Mucosa of rectum (tissue), 2 donors: ENCODE measurements at regions not wholly inside any gene's neighbourhood (a gene's known extent, or its start where the extent isn't known, plus 50 kb on each side); places are given as distances from the start of the nearest gene placed in this dataset.
A peak's percentile ranks its signal among the peaks of the same experiment; 100 is the strongest.
"Not testable (repeated sequence)": the region's sequence is repeated elsewhere in the genome, so short reads cannot be mapped to it uniquely, and the experiment has no call there.

Experiments used
- H3K27ac ChIP-seq, 2 donors: one replicate each; pipeline ENCODE4 v1.7.0; 2013; ENCODE audit warnings: inconsistent platforms in 2 of 2, low read depth in 2 of 2, low read length in 2 of 2
- H3K27me3 ChIP-seq, 2 donors: one replicate each; pipeline ENCODE4 v1.7.0; 2013; ENCODE audit warnings: low read length in 2 of 2; ENCODE audit not compliant: control insufficient read depth in 2 of 2, insufficient read depth in 2 of 2
- H3K36me3 ChIP-seq, 2 donors: one replicate each; pipeline ENCODE4 v1.7.0; 2013; ENCODE audit warnings: low read length in 2 of 2; ENCODE audit not compliant: control insufficient read depth in 2 of 2, insufficient read depth in 2 of 2
- H3K4me1 ChIP-seq, 2 donors: one replicate each; pipeline ENCODE4 v1.7.0; 2013; ENCODE audit warnings: low read length in 2 of 2, mild to moderate bottlenecking in 1 of 2; ENCODE audit not compliant: control insufficient read depth in 2 of 2, insufficient read depth in 2 of 2
- H3K4me3 ChIP-seq, 2 donors: one replicate each; pipeline ENCODE4 v1.7.0; 2013; ENCODE audit warnings: low read length in 2 of 2
- H3K9ac ChIP-seq, 2 donors: one replicate each; pipeline ENCODE4 v1.7.0; 2013; ENCODE audit warnings: low read length in 2 of 2, low read depth in 1 of 2, mild to moderate bottlenecking in 1 of 2
- H3K9me3 ChIP-seq, 2 donors: one replicate each; pipeline ENCODE4 v1.7.0; 2013; ENCODE audit warnings: low read length in 2 of 2; ENCODE audit not compliant: control insufficient read depth in 2 of 2
- donor health status: healthy.
- donor health status: Normal muscosa, but diverticular disease.

- Histone ChIP-seq H3K4me3 (no peak overlapping the region), H3K9ac (peak overlapping the region in 1 of 2 donors; percentile 40), H3K27me3 (no peaks in the 10 kb centered on the region), H3K9me3 (no peaks in the 10 kb centered on the region), H3K36me3 (no peaks in the 10 kb centered on the region), H3K4me1 (peaks cover 24 to 29% of the 10 kb centered on the region in 2 donors), H3K27ac (peak overlapping the region; percentile 82 to 91)
Measured at GRCh38 chr6:14550410-14550809, 432.8 kb downstream of the CD83 start.

- no peaks in the 10 kb centered on the region for H3K9me3 ChIP-seq
- peak overlapping the region; percentile 82 to 91 for H3K27ac ChIP-seq
- H3K4me1 ChIP-seq, result peaks cover 24 to 32% of the 10 kb centered on the region in 2 donors
- peak overlapping the region in 1 of 2 donors; percentile 44 for H3K9ac ChIP-seq
- no peaks in the 10 kb centered on the region for H3K27me3 ChIP-seq
- no peaks in the 10 kb centered on the region for H3K36me3 ChIP-seq
- peak overlapping the region; percentile 32 to 39 for H3K4me3 ChIP-seq
Measured at GRCh38 chr6:14550822-14551221, 433.2 kb downstream of the CD83 start.

GRCh38 chr6:14551601-14552000, 434.0 kb downstream of the CD83 start:
- not testable (repeated sequence) for H3K36me3 ChIP-seq
- peak overlapping the region; percentile 61 to 91 for H3K27ac ChIP-seq

GRCh38 chr6:14552891-14553290, 435.3 kb downstream of the CD83 start:
- Histone ChIP-seq H3K27me3 (no peaks in the 10 kb centered on the region), H3K9me3 (no peaks in the 10 kb centered on the region), H3K4me3 (no peak overlapping the region), H3K9ac (no peak overlapping the region), H3K4me1 (peaks cover 24 to 32% of the 10 kb centered on the region in 2 donors), H3K27ac (no peak overlapping the region), H3K36me3 (no peaks in the 10 kb centered on the region)

More at GRCh38 chr6:14551601-14552000, 434.0 kb downstream of the CD83 start:
- not testable (repeated sequence) for H3K27me3 ChIP-seq, H3K4me3 ChIP-seq, H3K9me3 ChIP-seq, H3K9ac ChIP-seq
- peaks cover 24 to 32% of the 10 kb centered on the region in 2 donors for H3K4me1 ChIP-seq

- no peaks in the 10 kb centered on the region for H3K36me3 ChIP-seq
- no peaks in the 10 kb centered on the region for H3K9me3 ChIP-seq
- H3K9ac ChIP-seq, result no peak overlapping the region
- H3K27ac ChIP-seq, result no peak overlapping the region
- no peaks in the 10 kb centered on the region for H3K27me3 ChIP-seq
- H3K4me3 ChIP-seq, result no peak overlapping the region
- H3K4me1 ChIP-seq, result peaks cover 23 to 28% of the 10 kb centered on the region in 2 donors
Measured at GRCh38 chr6:14553515-14553914, 435.9 kb downstream of the CD83 start.

GRCh38 chr6:14555804-14556203, 438.2 kb downstream of the CD83 start:
- Histone ChIP-seq H3K27me3 (no peaks in the 10 kb centered on the region), H3K4me1 (peaks cover 7 to 15% of the 10 kb centered on the region in 2 donors), H3K4me3 (no peak overlapping the region), H3K9ac (no peak overlapping the region), H3K27ac (peak overlapping the region in 1 of 2 donors; percentile 17), H3K9me3 (no peaks in the 10 kb centered on the region), H3K36me3 (no peaks in the 10 kb centered on the region)

- H3K4me3 ChIP-seq, result no peak overlapping the region
- no peaks in the 10 kb centered on the region for H3K9me3 ChIP-seq
- H3K27me3 ChIP-seq, result no peaks in the 10 kb centered on the region
- H3K27ac ChIP-seq, result no peak overlapping the region
- no peaks in the 10 kb centered on the region for H3K36me3 ChIP-seq
- no peak overlapping the region for H3K9ac ChIP-seq
- H3K4me1 ChIP-seq, result peaks cover 0 to 5% of the 10 kb centered on the region in 2 donors
Measured at GRCh38 chr6:14559746-14560536, 442.4 kb downstream of the CD83 start.

- H3K9me3 ChIP-seq, H3K4me3 ChIP-seq, H3K27ac ChIP-seq, H3K36me3 ChIP-seq, H3K27me3 ChIP-seq, H3K4me1 ChIP-seq, H3K9ac ChIP-seq: not testable (repeated sequence)
Measured at GRCh38 chr6:14561563-14561962, 444.0 kb downstream of the CD83 start.

GRCh38 chr6:14567842-14568241, 450.3 kb downstream of the CD83 start:
- no peak overlapping the region for H3K9ac ChIP-seq
- H3K4me3 ChIP-seq, result no peak overlapping the region
- H3K27me3 ChIP-seq, result no peaks in the 10 kb centered on the region
- H3K36me3 ChIP-seq, result no peaks in the 10 kb centered on the region
- H3K9me3 ChIP-seq, result no peaks in the 10 kb centered on the region
- no peak overlapping the region for H3K27ac ChIP-seq
- no peaks in the 10 kb centered on the region for H3K4me1 ChIP-seq

GRCh38 chr6:14569394-14569793, 451.8 kb downstream of the CD83 start:
- no peak overlapping the region for H3K27ac ChIP-seq
- H3K27me3 ChIP-seq, result no peaks in the 10 kb centered on the region
- H3K4me3 ChIP-seq, result no peak overlapping the region
- H3K9ac ChIP-seq, result no peak overlapping the region
- H3K36me3 ChIP-seq, result no peaks in the 10 kb centered on the region
- no peaks in the 10 kb centered on the region for H3K9me3 ChIP-seq
- H3K4me1 ChIP-seq, result no peaks in the 10 kb centered on the region
